ENCODE measurements at regions not wholly inside any gene's neighbourhood (a gene's known extent, or its start where the extent isn't known, plus 50 kb on each side); places are given as distances from the start of the nearest gene placed in this dataset.

GRCh38 chr10:120760253-120760652 lies 90.9 kb upstream of the WDR11 start:
- TF ChIP-seq, protein P1, sequence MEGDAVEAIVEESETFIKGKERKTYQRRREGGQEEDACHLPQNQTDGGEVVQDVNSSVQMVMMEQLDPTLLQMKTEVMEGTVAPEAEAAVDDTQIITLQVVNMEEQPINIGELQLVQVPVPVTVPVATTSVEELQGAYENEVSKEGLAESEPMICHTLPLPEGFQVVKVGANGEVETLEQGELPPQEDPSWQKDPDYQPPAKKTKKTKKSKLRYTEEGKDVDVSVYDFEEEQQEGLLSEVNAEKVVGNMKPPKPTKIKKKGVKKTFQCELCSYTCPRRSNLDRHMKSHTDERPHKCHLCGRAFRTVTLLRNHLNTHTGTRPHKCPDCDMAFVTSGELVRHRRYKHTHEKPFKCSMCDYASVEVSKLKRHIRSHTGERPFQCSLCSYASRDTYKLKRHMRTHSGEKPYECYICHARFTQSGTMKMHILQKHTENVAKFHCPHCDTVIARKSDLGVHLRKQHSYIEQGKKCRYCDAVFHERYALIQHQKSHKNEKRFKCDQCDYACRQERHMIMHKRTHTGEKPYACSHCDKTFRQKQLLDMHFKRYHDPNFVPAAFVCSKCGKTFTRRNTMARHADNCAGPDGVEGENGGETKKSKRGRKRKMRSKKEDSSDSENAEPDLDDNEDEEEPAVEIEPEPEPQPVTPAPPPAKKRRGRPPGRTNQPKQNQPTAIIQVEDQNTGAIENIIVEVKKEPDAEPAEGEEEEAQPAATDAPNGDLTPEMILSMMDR (IDR thresholded peaks at IDR 0.05), result no peak
- no peak for TF ChIP-seq EP300 (IDR thresholded peaks at IDR 0.05)
- TF ChIP-seq POLR2A (IDR thresholded peaks at IDR 0.05), result no peak

Data from tibial nerve (tissue), 4 donors.